Osteoblast (primary cell): ENCODE measurements at regions not wholly inside any gene's neighbourhood (a gene's known extent, or its start where the extent isn't known, plus 50 kb on each side); places are given as distances from the start of the nearest gene placed in this dataset.

Experiments
- DNase-seq: peaks from one replicate; pipeline ENCODE4 v3.0.0; 2011; ENCODE audit warnings: low spot score, mixed read lengths; ENCODE audit not compliant: insufficient read length; ENCODE audit errors: missing footprints
- H2AFZ ChIP-seq: 2 replicates; pipeline ENCODE4 v1.6.0; 2011; ENCODE audit warnings: mild to moderate bottlenecking, low read length
- H3K27ac ChIP-seq: 2 replicates; pipeline ENCODE4 v1.5.1; 2011; ENCODE audit warnings: mild to moderate bottlenecking, low read depth, low read length, moderate library complexity
- H3K27me3 ChIP-seq: 2 replicates; pipeline ENCODE4 v1.6.0; 2012; ENCODE audit warnings: mild to moderate bottlenecking, control low read depth, inconsistent platforms, low read length, moderate library complexity; ENCODE audit not compliant: insufficient read depth
- H3K36me3 ChIP-seq: 2 replicates; pipeline ENCODE4 v1.5.1; 2011; ENCODE audit warnings: mild to moderate bottlenecking, low read length, control low read depth, moderate library complexity; ENCODE audit not compliant: insufficient read depth
- H3K4me1 ChIP-seq: 2 replicates; pipeline ENCODE4 v1.5.1; 2011; ENCODE audit warnings: mild to moderate bottlenecking, low read length, control low read depth, moderate library complexity; ENCODE audit not compliant: insufficient read depth
- H3K4me2 ChIP-seq: 2 replicates; pipeline ENCODE4 v1.6.0; 2011; ENCODE audit warnings: mild to moderate bottlenecking, low read length; ENCODE audit not compliant: insufficient read depth
- H3K4me3 ChIP-seq: fragments of 200-600 bp; sonication (generic); 3 replicates; pipeline ENCODE4 v1.5.1; 2012; ENCODE audit warnings: mild to moderate bottlenecking, low read length, inconsistent platforms; ENCODE audit not compliant: insufficient read depth
- H3K79me2 ChIP-seq: 2 replicates; pipeline ENCODE4 v1.6.0; 2012; ENCODE audit warnings: mild to moderate bottlenecking, low read length, control low read depth, inconsistent platforms; ENCODE audit not compliant: insufficient read depth
- H3K9me3 ChIP-seq: 2 replicates; pipeline ENCODE4 v1.5.1; 2011; ENCODE audit warnings: low read depth, low read length, control low read depth
- H4K20me1 ChIP-seq: 2 replicates; pipeline ENCODE4 v1.6.0; 2012; ENCODE audit warnings: mild to moderate bottlenecking, low read length, control low read depth; ENCODE audit not compliant: insufficient read depth
- CTCF ChIP-seq: IDR thresholded peaks from 2 replicates; pipeline ENCODE4 v1.5.1; 2011; ENCODE audit warnings: mild to moderate bottlenecking, low read depth, low read length, moderate library complexity; ENCODE audit errors: extremely low read depth

GRCh38 chrX:35149517-35149916 lies 206.9 kb downstream of the FAM47B start:
- Histone ChIP-seq H4K20me1 (no peaks in the 10 kb centered on the region), H3K4me2 (no peak overlapping the region), H3K27ac (no peak overlapping the region), H3K4me3 (no peak overlapping the region), H3K4me1 (no peaks in the 10 kb centered on the region), H3K36me3 (no peaks in the 10 kb centered on the region), H3K9me3 (no peaks in the 10 kb centered on the region), H3K79me2 (no peaks in the 10 kb centered on the region), H2AFZ (no peak overlapping the region), H3K27me3 (no peaks in the 10 kb centered on the region)
- no peak for DNase-seq
- TF ChIP-seq CTCF, result no peak

GRCh38 chrX:35150052-35150451 lies 207.5 kb downstream of the FAM47B start:
- no peaks in the 10 kb centered on the region for H3K27me3 ChIP-seq
- no peak for DNase-seq

GRCh38 chrX:35150642-35151239 lies 208.1 kb downstream of the FAM47B start:
- H3K79me2 ChIP-seq, result no peaks in the 10 kb centered on the region

More at GRCh38 chrX:35150052-35150451, 207.5 kb downstream of the FAM47B start:
- Histone ChIP-seq H4K20me1 (no peaks in the 10 kb centered on the region), H3K4me1 (no peaks in the 10 kb centered on the region), H3K36me3 (no peaks in the 10 kb centered on the region), H3K4me2 (no peak overlapping the region), H3K79me2 (no peaks in the 10 kb centered on the region), H2AFZ (no peak overlapping the region), H3K27ac (no peak overlapping the region), H3K9me3 (no peaks in the 10 kb centered on the region), H3K4me3 (no peak overlapping the region)
- TF ChIP-seq CTCF, result no peak

GRCh38 chrX:35166023-35166422 lies 223.4 kb downstream of the FAM47B start:
- H3K27me3 ChIP-seq, result no peaks in the 10 kb centered on the region
- no peak overlapping the region for H2AFZ ChIP-seq
- TF ChIP-seq CTCF, result no peak
- no peak for DNase-seq
- H3K27ac ChIP-seq, result no peak overlapping the region
- no peaks in the 10 kb centered on the region for H3K9me3 ChIP-seq
- H3K4me2 ChIP-seq, result no peak overlapping the region
- H4K20me1 ChIP-seq, result no peaks in the 10 kb centered on the region
- H3K4me3 ChIP-seq, result no peak overlapping the region
- H3K79me2 ChIP-seq, result no peaks in the 10 kb centered on the region
- H3K4me1 ChIP-seq, result no peaks in the 10 kb centered on the region
- H3K36me3 ChIP-seq, result no peaks in the 10 kb centered on the region

More at GRCh38 chrX:35150642-35151239, 208.1 kb downstream of the FAM47B start:
- Histone ChIP-seq H3K9me3 (no peaks in the 10 kb centered on the region), H3K36me3 (no peaks in the 10 kb centered on the region), H4K20me1 (no peaks in the 10 kb centered on the region), H3K4me1 (no peaks in the 10 kb centered on the region), H3K4me3 (no peak overlapping the region), H2AFZ (no peak overlapping the region), H3K27ac (no peak overlapping the region), H3K27me3 (no peaks in the 10 kb centered on the region), H3K4me2 (no peak overlapping the region)
- no peak for TF ChIP-seq CTCF
- peak; percentile 63 for DNase-seq
